ES-I3 (cell line): ENCODE measurements at regions not wholly inside any gene's neighbourhood (a gene's known extent, or its start where the extent isn't known, plus 50 kb on each side); places are given as distances from the start of the nearest gene placed in this dataset.

Experiments
- H3K36me3 ChIP-seq: 2 replicates; pipeline ENCODE4 v1.6.1; 2013; ENCODE audit warnings: mild to moderate bottlenecking, low read length, control low read depth, moderate library complexity; ENCODE audit not compliant: insufficient read depth
- H3K4me1 ChIP-seq: 2 replicates; pipeline ENCODE4 v1.6.1; 2013; ENCODE audit warnings: mild to moderate bottlenecking, control low read depth, low read length; ENCODE audit not compliant: insufficient read depth
- H3K9ac ChIP-seq: 2 replicates; pipeline ENCODE4 v1.6.1; 2013; ENCODE audit warnings: low read depth, mild to moderate bottlenecking, low read length, moderate library complexity
- H3K9me3 ChIP-seq: 2 replicates; pipeline ENCODE4 v1.6.1; 2013; ENCODE audit warnings: mild to moderate bottlenecking, low read length, moderate library complexity; ENCODE audit not compliant: control insufficient read depth, insufficient read depth

DNA sequence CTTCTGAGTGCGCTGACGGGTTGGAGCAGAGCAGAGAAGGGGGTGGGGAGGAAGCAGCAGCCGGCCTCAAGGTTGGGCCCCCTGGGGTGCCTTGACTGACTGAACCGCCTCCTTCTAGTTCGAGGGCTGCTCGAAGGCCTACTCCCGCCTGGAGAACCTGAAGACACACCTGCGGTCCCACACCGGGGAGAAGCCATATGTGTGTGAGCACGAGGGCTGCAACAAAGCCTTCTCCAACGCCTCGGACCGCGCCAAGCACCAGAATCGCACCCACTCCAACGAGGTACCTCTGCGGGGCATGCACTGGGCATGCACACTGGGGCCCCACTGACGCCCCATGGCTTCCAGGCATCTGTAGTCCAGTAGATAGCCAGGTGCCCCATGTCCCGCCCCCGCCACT is 246.9 kb downstream of the GLI2 start:
- peaks cover 8% of the 10 kb centered on the region; the same call in 1 of the 2 replicates for H3K36me3 ChIP-seq
- no peaks in the 10 kb centered on the region for H3K4me1 ChIP-seq

DNA sequence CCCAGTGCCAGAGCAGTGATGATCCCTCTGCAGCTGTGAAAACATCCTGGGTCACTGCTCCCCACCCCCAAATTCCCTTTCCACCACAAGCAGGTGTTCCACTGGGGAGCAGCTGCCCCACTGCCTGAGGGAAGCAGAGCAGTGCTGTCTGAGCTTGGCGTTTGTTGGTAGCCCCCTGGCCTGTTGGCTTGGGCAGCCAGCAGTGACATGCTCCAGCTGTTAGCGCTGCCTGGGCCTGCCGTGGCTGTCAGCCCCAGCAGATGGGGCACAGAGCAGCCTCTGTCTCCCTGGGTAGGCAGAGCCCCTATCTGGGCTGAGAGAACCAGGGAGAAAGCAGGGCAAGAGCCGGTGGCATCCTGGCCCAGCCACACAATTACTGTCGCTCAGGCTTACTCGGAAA is 247.7 kb downstream of the GLI2 start:
- Histone ChIP-seq H3K9me3 (no peaks in the 10 kb centered on the region), H3K9ac (no peak overlapping the region), H3K4me1 (no peaks in the 10 kb centered on the region), H3K36me3 (peaks cover 12% of the 10 kb centered on the region; the same call in 1 of the 2 replicates)

More for the DNA sequence above, 246.9 kb downstream of the GLI2 start:
- Histone ChIP-seq H3K9me3 (no peaks in the 10 kb centered on the region), H3K9ac (no peak overlapping the region)

DNA sequence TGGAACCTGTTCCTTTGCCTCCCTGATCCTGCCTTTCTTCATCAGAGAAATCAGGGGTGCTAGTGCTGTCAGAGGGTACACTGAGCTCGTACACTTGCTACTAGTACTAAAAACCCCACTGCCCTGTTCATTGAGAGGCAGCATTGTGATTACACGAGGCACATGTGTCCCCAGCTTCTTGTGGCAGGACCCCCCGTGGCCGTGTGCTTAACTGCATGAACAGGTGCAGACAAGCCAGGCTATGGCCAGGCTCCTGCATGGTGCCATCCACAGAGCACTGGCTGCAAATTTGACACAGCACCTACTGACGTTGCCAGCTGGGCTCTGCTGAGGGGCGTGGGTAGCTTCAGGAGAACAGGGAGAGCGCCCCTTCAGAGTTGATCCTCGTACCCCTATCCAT is 248.4 kb downstream of the GLI2 start:
- H3K36me3 ChIP-seq, result peaks cover 12% of the 10 kb centered on the region; the same call in 1 of the 2 replicates
- no peaks in the 10 kb centered on the region for H3K4me1 ChIP-seq
- H3K9me3 ChIP-seq, result no peaks in the 10 kb centered on the region
- no peak overlapping the region for H3K9ac ChIP-seq

DNA sequence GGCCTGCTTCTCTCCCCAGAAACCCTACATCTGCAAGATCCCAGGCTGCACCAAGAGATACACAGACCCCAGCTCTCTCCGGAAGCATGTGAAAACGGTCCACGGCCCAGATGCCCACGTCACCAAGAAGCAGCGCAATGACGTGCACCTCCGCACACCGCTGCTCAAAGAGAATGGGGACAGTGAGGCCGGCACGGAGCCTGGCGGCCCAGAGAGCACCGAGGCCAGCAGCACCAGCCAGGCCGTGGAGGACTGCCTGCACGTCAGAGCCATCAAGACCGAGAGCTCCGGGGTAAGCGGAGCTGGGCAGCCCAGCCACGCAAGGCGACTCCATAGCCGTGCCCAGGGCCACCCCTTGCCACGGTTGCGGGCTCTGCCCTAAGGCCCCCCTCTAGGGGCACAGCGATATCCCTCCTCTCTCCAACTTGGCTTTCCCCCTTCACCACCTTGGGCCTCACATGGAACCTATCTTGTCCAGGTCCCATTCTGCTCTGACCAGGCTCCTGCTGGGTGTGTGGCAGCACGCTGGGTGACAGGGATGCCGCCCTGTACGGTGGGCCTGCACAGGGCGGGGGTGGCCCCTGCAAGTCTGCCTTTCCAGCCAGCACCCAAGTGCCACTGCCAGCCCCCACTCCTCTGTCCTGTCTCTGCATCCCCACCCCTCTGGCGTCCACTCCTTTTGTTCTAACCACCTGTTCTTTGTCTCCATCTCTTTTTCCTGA is 248.9 kb downstream of the GLI2 start:
- no peaks in the 10 kb centered on the region for H3K4me1 ChIP-seq
- peaks cover 12% of the 10 kb centered on the region; the same call in 1 of the 2 replicates for H3K36me3 ChIP-seq
- H3K9me3 ChIP-seq, result no peaks in the 10 kb centered on the region
- H3K9ac ChIP-seq, result no peak overlapping the region

DNA sequence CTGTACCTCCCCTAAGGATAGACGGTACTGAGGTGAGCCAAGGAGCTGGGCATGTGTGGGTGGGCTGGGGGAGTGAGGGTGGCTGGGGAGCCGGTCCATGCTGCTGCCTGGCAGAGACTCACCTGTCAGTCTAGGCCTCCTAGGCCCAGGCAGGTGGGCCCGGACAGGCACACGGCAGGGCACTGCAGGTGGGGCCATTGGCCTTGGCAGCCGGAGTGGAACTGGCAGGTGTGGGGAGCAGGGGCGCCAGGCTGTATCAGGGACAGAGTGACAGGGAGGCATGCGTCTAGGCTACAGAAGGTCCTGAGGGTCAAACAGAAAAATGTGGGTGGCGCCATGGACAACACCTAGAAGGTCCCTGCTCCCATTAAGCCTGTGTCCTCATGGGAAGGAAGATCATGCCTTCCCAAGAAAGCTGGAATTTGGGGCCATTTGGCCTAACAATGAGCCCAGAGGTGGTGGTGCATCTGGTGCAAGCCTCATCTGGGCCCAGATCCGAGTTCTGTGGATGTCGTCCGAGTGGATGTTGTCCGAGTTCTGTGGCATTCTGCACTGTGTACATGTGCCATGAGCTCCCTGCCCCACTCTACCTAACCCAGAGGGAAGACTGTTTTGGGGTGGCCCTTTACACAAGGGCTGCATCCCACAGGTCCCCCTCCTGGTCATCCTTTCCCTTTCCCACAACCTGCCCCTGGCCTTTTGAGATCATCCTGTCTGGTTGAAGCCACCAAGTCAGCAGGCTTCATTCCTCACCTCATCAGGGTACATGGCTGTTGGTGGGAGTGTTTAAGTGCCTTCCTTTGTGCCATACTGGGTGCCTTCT is 249.7 kb downstream of the GLI2 start:
- Histone ChIP-seq H3K4me1 (no peaks in the 10 kb centered on the region), H3K9ac (no peak overlapping the region), H3K36me3 (peaks cover 8% of the 10 kb centered on the region; the same call in 1 of the 2 replicates), H3K9me3 (no peaks in the 10 kb centered on the region)

DNA sequence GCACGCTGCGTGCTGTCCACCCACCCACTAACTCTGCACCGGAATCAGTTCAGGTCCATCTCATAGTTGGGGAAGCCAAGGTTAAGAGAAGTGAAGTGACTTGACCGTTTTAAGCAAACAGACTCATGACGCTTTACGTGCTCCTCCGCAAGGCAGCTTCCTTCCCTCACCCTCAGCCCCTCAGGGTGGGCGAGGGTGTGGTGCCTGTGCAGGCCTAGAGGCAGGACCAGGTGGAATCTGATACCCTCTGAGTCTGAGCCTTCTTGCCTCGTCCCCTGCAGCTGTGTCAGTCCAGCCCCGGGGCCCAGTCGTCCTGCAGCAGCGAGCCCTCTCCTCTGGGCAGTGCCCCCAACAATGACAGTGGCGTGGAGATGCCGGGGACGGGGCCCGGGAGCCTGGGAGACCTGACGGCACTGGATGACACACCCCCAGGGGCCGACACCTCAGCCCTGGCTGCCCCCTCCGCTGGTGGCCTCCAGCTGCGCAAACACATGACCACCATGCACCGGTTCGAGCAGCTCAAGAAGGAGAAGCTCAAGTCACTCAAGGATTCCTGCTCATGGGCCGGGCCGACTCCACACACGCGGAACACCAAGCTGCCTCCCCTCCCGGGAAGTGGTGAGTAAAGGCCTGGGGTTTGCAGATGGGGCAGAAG is 250.5 kb downstream of the GLI2 start:
- no peak overlapping the region for H3K9ac ChIP-seq
- peaks cover 8% of the 10 kb centered on the region; the same call in 1 of the 2 replicates for H3K36me3 ChIP-seq
- no peaks in the 10 kb centered on the region for H3K9me3 ChIP-seq
- no peaks in the 10 kb centered on the region for H3K4me1 ChIP-seq

DNA sequence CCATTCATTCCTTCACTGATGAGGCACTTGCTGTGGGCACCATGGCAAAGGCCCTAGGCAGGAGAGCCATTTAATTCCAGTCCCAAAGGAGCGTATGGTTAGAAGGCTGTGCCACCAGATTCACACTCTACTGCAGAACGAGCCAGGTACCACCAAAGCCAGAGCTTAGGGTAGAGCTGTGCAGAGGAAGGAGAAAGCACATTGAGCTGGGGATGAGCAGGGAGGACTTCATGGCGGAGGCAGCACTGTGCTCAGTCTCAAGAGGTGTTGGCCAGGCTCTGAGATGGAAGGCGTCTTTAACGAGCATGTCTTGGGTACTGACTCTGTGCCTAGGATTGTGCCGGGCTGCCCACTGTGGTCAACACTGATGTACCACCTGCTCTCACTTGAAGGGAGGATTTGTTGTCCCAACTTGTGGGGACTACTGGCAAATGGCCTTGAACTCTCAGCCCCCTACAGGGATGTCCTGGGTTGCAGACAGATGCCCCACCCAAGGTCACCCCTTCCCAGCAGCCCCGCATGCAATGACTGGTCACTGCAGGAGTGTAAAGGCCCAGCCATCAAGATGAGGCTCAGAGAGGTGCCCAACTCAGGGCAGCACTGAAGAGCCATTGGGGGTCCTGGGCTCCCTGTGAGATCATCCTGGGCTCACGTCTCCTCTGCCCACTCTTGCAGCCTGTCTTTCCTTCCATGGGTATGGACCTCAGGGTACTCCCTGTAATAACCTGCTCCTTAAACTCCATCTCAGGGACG is 251.4 kb downstream of the GLI2 start:
- Histone ChIP-seq H3K9ac (no peak overlapping the region), H3K9me3 (no peaks in the 10 kb centered on the region), H3K4me1 (no peaks in the 10 kb centered on the region), H3K36me3 (peaks cover 8% of the 10 kb centered on the region; the same call in 1 of the 2 replicates)

DNA sequence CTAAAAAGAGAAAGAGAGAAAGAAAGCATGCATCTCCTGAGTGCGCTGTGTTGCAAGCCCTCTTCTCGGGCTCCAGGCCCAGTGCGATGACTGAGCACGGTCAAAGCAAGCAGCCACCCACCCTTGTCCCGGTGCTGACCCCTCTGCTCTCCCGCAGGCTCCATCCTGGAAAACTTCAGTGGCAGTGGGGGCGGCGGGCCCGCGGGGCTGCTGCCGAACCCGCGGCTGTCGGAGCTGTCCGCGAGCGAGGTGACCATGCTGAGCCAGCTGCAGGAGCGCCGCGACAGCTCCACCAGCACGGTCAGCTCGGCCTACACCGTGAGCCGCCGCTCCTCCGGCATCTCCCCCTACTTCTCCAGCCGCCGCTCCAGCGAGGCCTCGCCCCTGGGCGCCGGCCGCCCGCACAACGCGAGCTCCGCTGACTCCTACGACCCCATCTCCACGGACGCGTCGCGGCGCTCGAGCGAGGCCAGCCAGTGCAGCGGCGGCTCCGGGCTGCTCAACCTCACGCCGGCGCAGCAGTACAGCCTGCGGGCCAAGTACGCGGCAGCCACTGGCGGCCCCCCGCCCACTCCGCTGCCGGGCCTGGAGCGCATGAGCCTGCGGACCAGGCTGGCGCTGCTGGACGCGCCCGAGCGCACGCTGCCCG is 252.5 kb downstream of the GLI2 start:
- peaks cover 8% of the 10 kb centered on the region; the same call in 1 of the 2 replicates for H3K36me3 ChIP-seq
- H3K4me1 ChIP-seq, result no peaks in the 10 kb centered on the region
- H3K9me3 ChIP-seq, result no peaks in the 10 kb centered on the region
- H3K9ac ChIP-seq, result no peak overlapping the region

DNA sequence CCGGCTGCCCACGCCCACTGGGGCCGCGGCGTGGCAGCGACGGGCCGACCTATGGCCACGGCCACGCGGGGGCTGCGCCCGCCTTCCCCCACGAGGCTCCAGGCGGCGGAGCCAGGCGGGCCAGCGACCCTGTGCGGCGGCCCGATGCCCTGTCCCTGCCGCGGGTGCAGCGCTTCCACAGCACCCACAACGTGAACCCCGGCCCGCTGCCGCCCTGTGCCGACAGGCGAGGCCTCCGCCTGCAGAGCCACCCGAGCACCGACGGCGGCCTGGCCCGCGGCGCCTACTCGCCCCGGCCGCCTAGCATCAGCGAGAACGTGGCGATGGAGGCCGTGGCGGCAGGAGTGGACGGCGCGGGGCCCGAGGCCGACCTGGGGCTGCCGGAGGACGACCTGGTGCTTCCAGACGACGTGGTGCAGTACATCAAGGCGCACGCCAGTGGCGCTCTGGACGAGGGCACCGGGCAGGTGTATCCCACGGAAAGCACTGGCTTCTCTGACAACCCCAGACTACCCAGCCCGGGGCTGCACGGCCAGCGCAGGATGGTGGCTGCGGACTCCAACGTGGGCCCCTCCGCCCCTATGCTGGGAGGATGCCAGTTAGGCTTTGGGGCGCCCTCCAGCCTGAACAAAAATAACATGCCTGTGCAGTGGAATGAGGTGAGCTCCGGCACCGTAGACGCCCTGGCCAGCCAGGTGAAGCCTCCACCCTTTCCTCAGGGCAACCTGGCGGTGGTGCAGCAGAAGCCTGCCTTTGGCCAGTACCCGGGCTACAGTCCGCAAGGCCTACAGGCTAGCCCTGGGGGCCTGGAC is 253.2 kb downstream of the GLI2 start:
- Histone ChIP-seq H3K9me3 (no peaks in the 10 kb centered on the region), H3K36me3 (peaks cover 8% of the 10 kb centered on the region; the same call in 1 of the 2 replicates), H3K9ac (no peak overlapping the region), H3K4me1 (no peaks in the 10 kb centered on the region)

DNA sequence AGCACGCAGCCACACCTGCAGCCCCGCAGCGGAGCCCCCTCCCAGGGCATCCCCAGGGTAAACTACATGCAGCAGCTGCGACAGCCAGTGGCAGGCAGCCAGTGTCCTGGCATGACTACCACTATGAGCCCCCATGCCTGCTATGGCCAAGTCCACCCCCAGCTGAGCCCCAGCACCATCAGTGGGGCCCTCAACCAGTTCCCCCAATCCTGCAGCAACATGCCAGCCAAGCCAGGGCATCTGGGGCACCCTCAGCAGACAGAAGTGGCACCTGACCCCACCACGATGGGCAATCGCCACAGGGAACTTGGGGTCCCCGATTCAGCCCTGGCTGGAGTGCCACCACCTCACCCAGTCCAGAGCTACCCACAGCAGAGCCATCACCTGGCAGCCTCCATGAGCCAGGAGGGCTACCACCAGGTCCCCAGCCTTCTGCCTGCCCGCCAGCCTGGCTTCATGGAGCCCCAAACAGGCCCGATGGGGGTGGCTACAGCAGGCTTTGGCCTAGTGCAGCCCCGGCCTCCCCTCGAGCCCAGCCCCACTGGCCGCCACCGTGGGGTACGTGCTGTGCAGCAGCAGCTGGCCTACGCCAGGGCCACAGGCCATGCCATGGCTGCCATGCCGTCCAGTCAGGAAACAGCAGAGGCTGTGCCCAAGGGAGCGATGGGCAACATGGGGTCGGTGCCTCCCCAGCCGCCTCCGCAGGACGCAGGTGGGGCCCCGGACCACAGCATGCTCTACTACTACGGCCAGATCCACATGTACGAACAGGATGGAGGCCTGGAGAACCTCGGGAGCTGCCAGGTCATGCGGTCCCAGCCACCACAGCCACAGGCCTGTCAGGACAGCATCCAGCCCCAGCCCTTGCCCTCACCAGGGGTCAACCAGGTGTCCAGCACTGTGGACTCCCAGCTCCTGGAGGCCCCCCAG is 254.1 kb downstream of the GLI2 start:
- Histone ChIP-seq H3K36me3 (peaks cover 8% of the 10 kb centered on the region; the same call in 1 of the 2 replicates), H3K4me1 (no peaks in the 10 kb centered on the region), H3K9ac (no peak overlapping the region), H3K9me3 (no peaks in the 10 kb centered on the region)

DNA sequence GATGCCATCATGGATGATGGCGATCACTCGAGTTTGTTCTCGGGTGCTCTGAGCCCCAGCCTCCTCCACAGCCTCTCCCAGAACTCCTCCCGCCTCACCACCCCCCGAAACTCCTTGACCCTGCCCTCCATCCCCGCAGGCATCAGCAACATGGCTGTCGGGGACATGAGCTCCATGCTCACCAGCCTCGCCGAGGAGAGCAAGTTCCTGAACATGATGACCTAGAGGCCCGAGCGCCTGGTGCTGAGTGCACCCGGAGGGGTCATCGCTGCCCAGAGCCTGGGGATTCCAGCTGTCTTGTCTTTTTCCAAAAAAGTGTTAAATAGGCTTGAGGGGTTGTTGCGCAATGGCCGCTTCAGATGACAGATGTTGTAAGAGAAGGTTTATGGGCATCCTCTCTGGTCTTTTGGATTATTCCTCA is 254.8 kb downstream of the GLI2 start:
- Histone ChIP-seq H3K36me3 (peaks cover 8% of the 10 kb centered on the region; the same call in 1 of the 2 replicates), H3K4me1 (no peaks in the 10 kb centered on the region), H3K9ac (no peak overlapping the region), H3K9me3 (no peaks in the 10 kb centered on the region)

DNA sequence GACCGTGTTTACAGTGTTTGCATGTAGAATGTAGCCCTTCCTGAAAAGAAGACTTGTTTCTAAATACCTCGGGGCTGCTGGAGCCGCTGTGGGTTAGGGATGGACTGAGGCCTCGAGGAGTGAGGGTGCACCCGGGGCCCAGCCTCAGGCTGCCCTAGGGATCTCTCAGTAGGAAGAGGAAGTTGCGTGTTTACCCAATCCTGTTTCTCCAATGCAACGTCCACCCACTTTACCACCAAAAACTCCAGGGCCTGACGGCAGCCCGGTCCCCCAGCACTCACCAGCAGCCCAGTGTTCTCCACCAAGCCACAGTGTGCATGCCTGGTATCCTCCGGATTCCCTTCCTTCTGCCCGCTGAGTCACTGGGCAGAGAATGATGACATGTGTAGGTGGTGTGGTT is 255.8 kb downstream of the GLI2 start:
- no peaks in the 10 kb centered on the region for H3K9me3 ChIP-seq
- no peak overlapping the region for H3K9ac ChIP-seq
- peaks cover 7% of the 10 kb centered on the region; the same call in 1 of the 2 replicates for H3K36me3 ChIP-seq
- no peaks in the 10 kb centered on the region for H3K4me1 ChIP-seq
